HG03460 (cell line): ENCODE measurements at regions not wholly inside any gene's neighbourhood (a gene's known extent, or its start where the extent isn't known, plus 50 kb on each side); places are given as distances from the start of the nearest gene placed in this dataset.
"Not testable (repeated sequence)": the region's sequence is repeated elsewhere in the genome, so short reads cannot be mapped to it uniquely, and the experiment has no call there.

Experiments used
- ATAC-seq: cut with Tn5 transposase; IDR thresholded peaks from one replicate; pipeline ENCODE4 v1.9.1; 2021; ENCODE audit not compliant: unreplicated experiment

DNA sequence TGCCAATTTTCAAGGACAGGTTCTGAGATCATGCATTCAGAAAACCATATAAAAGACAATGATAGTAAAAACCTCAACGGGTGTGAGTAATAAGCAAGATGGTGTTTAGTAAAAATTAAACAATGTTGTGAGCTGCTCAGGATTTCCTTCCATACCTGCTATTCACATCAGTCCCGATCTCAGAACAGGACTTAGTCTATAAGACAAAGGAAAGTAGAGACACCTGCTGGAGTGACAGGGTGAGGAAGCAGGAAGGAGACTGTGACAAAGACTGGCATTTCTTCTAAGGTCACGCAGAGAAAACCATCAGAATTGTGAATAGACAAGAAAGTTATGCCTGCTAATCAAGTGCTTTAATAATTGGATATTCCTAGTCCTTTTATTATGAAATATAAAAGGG is 648.0 kb downstream of the DACH1 start:
- no peak for ATAC-seq

DNA sequence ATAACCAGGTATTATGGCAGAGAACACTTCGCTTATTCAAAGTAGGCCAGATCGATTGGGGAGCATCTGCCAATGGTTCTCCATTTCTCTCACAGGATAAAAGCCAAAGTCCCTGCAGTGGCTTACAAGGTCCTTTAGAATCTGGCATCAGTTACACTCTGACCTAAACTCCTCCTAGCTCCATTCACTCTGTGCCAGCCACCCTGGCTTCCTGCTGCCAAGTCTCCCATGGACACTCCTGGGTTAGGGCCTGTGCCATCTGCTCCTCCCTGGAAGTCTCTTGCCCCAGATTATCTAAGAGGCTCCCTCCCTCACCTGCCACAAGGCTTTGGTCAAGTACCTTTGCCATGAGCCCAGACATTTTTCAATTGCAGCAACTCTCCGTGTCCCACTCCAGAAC is 649.2 kb downstream of the DACH1 start:
- ATAC-seq: no peak

DNA sequence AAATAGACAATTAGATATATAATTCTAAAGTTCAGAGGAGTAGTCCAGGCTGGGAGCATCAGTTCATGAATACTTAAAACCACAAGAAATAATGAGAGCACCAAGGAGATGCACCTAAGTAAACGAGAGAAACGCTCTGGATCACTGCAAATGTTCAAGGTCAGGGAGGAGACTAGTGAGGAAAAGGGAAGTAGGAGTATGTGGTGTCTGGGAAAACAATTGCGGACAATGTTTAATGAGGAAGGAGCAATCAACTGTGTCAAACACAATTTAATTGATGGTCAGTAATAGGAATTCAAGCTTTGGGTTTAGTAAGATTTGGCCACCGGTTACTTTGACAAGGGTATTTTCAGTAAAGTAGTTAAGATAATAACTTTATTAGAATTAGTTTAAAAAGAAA is 652.2 kb downstream of the DACH1 start:
- ATAC-seq: no peak

DNA sequence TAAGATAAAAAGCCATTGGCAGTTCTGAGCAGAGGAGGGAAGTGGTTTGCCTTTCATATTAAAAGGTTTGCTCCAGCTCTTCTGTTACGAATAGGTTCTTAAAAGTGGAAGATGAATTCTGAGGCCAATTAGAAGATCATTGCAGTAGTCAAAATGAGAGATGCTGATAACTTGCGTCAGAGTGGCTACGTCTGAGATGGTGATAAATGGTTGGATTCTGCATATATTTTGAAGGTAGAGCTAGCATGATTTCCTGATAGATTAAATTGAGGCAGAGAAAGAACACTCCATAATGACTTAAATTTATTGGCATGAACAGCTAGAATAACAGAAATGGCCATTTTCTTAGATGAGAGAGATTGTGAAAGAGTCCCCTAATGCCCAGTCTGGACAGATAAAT is 652.6 kb downstream of the DACH1 start:
- no peak for ATAC-seq

DNA sequence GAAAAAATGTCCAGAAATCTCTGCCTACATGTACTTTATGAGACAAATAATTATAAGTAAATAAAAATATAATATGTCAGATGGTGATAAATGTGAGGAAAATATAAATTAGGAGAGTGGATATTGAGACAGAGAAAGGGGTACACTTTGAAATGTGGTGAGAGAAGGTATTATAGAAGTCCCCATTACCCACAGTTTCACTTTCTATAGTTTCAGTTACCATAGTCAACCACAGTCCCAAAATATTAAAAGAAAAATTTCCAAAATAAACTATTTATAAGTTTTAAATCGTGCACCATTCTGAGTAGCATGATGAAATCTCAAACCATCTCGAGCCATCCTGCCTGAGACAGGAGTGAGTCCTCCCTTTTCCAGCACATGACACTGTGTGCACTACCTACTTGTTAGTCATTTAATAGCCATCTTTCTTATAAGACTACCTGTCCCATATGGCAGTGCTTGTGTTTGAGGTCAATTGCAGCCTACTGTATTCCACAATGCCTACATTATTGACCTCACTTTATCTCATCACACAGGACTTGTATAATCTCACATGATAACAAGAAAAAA is 653.7 kb downstream of the DACH1 start:
- ATAC-seq: peak; percentile 57

DNA sequence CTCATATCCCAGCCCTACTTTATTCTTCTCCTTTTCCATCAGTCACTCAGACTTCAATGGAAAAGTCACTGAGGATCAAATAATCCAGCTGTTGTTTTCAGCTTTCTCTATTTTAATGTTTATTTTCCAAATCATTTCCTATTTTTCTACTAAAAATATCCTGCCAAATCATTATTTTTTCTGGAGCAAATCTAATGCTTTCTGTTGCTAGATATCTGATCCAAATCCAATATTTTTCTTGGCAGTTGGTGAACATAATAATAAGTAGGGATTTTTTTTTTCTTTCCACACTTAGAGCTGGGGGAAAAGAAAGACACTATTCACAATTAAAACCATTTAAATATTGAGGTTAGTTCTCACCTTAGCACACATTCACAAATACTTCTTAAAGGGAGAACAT is 656.1 kb downstream of the DACH1 start:
- no peak for ATAC-seq

DNA sequence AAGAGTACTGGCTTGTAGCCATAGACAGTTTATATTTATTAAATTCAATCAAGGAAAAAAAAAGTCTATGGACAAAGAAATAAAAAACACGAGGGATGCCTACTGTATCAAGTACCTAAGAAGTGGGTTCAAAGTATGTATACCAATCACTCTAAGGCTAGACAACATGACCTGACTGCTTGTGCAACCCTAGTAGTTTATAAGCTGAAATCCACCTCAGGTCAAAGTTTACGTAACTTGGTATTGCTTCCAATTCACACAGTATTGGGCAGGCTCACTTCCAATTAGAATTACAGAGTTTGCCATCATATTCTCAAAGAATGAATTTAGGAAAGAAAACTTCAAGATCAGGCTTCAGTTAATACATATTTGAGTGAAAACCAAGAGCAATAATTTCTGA is 657.8 kb downstream of the DACH1 start:
- ATAC-seq: no peak

DNA sequence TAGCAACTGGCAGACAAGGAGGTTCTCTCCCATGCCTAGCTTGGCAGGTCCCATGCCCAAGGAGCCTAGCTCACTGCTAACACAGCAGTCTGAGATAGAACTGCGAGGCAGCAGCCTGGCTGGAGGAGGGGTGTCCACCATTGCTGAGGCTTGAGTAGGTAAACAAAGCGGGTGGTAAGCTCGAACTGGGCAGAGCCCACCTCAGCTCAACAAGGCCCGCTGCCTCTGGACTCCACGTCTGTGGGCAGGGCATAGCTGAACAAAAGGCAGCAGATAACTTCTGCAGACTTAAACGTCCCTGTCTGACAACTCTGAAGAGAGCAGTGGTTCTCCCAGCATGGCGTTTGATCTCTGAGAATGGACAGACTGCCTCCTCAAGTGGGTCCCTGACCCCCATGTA is 682.4 kb downstream of the DACH1 start:
- ATAC-seq: not testable (repeated sequence)

DNA sequence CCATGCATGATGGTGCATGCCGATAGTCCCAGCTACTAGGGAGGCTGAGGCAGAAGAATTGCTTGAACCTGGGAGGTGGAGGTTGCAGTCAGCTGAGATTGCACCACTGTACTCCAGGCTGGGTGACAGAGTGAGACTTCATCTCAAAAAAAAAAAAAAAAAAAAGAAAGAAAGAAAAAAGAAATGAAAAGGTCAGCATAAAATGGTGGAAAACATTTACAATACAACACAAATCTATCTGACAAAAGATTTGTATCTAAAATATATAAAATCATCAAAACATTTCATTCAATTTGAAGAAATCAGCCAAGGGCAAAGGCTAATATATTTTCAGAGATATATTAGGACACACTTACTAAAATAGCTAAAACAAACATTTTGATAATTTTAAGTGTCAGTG is 683.7 kb downstream of the DACH1 start:
- not testable (repeated sequence) for ATAC-seq

DNA sequence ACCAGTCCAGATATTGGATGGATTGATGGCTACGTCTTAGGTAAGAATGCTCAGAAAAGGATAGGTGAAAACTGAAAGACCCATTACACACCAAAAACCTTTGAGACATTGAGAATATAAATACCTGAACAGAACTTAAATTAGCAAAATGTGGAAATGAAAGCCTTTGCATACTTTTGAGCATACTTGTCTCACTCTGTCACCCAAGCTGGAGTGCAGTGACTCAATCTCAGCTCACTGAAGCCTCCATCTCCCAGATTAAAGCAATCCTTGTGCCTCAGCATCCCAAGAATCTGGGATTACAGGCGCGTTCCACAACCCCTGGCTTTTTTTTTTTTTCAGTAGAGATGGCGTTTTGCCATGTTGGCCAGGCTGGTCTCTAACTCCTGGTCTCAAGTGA is 695.3 kb downstream of the DACH1 start:
- no peak for ATAC-seq

DNA sequence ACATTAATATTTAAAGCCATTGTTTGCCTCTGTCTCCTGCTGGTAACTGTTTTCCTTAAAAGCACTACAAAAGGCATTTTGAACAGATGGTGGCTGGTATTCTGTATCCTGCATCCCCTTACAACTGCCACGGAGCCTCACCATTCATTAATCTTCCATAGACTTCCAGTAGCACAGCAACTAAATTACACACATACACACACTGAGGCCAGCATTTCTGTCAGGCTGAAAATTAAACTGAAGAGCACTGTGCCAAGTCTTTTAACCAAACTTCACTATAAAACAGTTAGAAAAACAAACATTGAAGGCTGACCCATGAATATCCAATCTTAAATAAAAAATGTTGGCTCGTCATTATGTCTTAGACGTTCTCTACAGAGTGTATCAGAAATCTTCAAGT is 697.8 kb downstream of the DACH1 start:
- ATAC-seq: no peak

DNA sequence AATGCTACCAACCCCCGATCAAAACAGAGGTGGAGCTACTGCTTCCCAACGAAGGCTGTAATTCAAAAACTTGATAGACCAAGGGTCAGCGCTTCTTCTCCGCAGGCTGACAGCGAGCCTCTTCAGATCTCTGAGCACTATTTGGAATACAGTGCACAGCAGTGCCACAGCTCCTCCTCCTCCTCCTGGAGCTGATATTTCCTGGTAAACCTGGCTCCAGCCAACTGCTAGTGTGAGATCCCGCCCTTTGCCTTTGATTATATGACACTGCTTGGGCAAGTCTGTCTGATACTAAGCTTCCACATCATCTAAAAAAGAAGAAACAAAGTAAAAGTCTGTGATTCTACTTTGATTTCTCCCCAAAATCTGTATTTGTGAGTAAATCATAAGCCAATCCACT is 710.5 kb downstream of the DACH1 start:
- no peak for ATAC-seq

DNA sequence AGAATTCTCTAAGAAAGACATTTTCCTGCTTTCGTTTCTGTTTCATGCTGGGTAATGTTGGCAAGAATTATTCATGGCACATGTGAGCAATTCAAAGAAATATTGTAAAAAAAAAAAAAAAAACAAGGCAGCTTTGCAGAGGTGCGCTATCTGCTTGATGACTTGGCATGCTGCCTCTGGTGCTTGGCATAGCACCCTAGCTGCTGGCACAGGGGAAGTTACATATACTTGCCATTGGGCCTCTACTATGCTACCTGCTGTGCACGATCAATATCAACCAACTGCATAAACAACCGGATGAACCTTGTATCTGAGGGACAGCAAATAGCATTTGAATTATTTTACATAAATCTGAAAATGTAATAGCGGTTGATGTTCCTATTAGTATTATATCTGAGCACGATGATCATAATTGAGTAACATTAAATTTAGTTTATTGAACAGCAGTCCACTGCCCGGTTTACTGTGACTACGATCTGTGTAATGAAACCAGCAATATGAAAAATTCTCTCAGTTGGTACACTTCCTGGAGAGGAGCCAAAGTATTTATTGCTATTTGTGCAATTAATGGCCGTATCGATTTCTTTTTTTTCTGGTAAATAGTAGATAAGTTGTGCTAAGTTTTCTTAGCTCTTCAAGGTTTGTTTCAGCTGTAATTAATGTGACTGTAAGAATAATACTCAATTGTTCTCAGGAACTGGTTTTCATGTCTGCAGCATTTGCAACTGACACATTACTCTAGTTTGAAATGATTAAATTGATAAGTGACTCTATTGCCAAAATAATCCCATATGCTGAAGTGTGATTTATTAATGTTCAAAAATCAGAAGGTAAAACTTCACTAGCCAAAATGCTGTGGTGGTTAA is 717.3 kb downstream of the DACH1 start:
- ATAC-seq: no peak

DNA sequence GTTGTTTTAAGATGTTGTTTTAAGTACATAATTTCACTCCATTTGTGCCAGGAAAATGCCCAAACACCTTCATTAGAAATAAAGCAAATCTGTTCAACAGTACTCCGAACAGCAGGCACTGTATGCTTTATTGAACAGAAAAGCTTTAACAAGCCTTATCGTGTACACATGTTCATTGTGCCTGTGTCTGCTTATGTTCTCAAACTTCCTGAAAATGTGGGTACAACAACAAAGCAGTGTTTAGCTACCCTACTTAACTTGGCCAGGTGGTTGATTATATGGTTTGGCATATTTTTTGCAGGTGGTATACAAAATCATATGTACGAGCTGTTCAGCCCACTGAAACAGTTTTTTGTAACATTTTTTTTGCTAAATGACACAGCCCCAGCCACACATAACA is 718.0 kb downstream of the DACH1 start:
- no peak for ATAC-seq

DNA sequence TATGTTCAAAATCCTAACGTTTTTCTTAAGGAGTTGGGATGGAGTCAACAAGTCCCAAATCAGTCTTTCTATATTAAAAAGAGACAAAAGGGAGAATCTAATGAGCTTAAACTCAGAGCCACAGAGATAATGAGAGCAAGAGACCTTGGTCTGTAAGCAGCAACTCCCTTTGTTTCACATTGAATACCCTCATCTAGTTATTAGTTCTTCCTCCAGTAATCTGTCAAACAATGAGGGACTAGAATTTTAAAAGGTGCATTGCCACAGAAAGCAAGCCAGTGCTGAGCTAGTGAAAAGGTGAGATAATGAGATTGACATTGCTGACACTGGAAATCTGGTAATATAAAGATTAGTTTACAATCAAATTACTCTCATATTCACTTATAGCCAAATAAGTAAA is 718.6 kb downstream of the DACH1 start:
- ATAC-seq: no peak

DNA sequence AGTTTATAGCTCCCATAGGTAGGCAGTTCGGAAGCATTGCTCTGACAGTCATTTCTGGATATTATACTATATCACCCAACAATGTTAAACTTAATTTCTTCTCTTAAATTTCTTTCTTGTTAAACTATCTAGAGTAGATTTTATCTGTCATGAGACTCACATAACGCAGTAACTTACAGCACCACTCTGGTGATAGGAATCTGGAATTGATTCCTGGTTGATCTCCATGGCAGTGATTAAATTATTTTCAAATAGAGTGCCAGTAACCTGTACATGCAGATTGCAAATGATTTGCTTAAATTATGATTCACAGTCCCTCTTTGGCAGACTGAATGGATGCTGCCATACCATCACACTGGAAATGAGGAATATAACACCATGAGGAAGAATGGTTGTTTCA is 722.1 kb downstream of the DACH1 start:
- ATAC-seq: no peak

DNA sequence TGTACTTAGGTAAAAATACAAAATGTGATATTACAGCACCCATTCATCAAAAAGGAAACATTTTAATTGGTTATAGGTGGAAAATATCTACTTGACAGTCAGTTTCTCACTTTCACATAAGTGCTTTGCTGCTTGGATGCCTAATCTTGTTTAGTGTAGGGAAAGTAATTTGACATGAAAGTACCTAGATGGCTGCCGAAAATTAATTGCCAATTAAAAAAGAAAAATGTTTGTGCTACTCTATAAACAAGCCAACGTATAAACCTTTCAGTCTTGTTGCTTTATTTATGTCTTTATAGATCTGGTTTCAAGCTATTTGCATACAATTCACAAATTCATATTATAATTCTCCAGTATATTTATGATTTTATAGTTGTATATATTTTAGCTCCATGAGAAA is 729.9 kb downstream of the DACH1 start:
- no peak for ATAC-seq

DNA sequence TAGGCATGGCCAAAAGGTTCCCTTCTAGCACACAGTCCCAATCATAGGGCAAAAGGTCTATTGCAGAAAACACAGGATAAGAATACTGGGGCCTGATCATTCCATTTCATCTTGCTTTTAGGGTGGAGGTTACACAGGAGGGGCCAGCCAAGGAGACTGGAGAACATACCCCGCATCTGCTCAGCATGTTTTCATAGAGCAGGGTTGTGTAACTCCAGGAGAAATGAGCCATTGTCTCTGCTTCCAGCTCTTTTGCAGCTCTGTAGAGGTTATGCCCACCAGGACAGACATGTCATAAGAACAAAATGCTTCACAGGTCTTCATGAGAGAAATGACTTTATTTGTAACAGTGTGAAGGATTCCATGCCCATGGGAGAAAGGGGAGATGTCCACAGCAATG is 742.8 kb downstream of the DACH1 start:
- ATAC-seq: no peak

DNA sequence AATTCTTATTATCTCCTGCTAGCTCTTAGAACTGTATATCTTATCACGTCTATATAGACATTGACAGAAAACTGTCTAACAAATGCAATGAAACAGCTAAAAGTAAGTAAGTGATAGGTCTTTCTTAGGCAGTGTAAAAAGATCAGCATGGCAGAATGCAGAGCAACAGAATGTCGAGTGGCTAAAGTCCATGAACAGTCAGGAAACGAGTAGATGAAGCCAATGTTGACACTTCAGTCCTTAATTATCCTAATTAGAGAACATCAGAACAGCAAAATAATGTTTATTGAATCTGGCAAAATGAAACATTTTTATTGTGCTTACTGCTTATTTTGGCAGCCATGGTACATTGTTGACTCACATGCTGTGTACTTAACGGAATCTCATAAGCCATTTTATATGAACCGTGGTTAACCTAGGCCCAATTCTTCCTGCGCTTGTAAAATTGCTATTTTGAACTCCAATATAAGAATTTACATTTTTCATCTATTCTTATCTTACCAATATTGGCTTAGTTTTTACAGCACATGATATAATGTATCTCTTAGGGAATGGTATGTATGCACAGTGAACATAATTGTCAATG is 748.1 kb downstream of the DACH1 start:
- ATAC-seq: no peak

DNA sequence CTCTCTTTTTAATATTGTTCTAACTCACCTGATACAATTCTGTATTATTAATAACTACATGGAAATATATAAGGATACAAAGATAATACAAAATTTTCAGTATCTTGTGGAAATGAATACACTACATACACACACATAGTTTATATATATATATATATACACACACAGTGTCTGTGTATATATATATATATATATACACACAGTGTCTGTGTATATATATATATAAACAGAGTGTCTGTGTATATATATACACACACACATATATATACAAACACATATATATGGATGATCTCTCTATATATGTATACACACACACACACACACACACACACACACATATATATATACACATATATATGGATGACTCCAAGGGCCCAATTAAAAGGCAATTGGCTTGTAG is 749.1 kb downstream of the DACH1 start:
- no peak for ATAC-seq

DNA sequence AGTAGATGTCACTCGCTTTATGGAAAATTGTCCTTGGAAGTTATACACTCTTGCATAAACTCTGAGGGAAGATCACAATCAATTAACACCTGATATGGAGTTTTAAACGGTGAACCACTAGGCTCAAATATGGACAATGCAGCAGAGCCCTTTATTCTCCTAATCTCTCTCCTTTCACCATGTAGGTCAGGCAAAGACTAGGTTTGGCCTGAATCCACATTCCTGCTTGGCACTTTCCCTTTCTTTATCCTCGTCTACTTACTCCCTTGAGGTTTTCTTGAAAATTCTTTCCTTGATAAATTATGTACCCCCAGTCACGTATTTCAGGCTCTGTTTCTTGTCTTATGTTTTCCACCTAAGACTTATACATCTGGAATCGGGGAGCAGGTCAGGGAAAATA is 751.7 kb downstream of the DACH1 start:
- ATAC-seq: no peak

DNA sequence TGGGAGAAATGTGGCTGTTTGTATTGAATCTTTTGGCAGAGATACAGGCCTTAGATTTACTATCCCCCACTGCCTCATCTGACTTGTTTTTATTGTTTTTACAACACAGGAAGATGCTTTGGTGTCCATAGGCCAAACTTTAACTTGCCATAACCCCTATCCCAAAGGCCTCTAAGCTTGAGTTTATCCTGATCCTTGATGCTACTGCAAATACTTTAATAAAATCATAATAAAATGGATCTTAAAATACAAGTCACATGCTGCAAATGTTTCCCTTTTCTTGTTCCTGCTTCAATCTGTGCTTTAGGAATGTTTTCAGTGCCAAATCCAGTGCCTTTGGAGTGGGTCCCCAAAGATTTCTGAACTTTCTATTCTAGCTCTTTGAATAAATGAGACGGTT is 770.6 kb downstream of the DACH1 start:
- ATAC-seq: no peak

DNA sequence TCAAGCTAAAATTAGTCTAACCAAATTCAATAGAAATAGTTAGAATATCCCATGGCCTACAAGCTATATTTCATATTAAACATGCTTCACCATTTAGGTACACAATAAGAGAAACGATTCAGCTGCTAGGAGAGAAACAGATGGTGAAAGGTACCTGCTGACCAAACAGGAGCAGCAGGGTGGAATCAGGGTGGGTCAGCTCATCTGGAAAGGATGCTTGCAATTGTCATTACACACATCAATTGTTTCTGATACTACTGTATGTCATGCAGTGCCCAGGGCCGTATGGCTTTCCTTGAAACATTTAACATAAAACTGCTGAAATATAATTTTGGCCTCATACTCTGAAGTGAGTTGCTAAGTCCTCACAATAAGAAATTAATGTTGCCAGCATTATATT is 776.0 kb downstream of the DACH1 start:
- no peak for ATAC-seq
